ENCODE measurements at regions not wholly inside any gene's neighbourhood (a gene's known extent, or its start where the extent isn't known, plus 50 kb on each side); places are given as distances from the start of the nearest gene placed in this dataset.

GRCh38 chr1:209416039-209416438 lies 167.5 kb upstream of the CAMK1G start:
- H3K27me3 Mint-ChIP-seq (ENCODE audit: insufficient read depth, low read depth, poor library complexity), result peaks cover 33% of the 10 kb centered on the region
- Histone ChIP-seq H3K27me3 (ENCODE audit: insufficient read depth) (no peaks in the 10 kb centered on the region; the same call in 1 of the 2 replicates), H3K4me3 (no peak overlapping the region), H3K4me2 (no peak overlapping the region), H3K79me2 (replicated peaks; ENCODE audit: insufficient read depth) (no peaks in the 10 kb centered on the region), H4K20me1 (replicated peaks; ENCODE audit: insufficient read depth) (no peaks in the 10 kb centered on the region), H3F3A (replicated peaks; ENCODE audit: low read depth) (no peaks in the 10 kb centered on the region), H2AFZ (no peak overlapping the region), H3K4me1 (ENCODE audit: insufficient read depth) (peaks cover 9% of the 10 kb centered on the region), H3K9me2 (ENCODE audit: insufficient read depth) (peaks cover 33% of the 10 kb centered on the region), H3K27ac (ENCODE audit: low read depth) (no peak overlapping the region), H3K36me3 (ENCODE audit: insufficient read depth) (no peaks in the 10 kb centered on the region)
- H3K4me3 Mint-ChIP-seq, result no peak overlapping the region
- no peak for ATAC-seq
- peaks cover 41% of the 10 kb centered on the region for H3K4me1 Mint-ChIP-seq
- no peaks in the 10 kb centered on the region for H3K36me3 Mint-ChIP-seq (ENCODE audit: low read depth)
- H3K27ac Mint-ChIP-seq, result no peak overlapping the region
- no peaks in the 10 kb centered on the region for H3K9me3 Mint-ChIP-seq
- TF ChIP-seq JUNB (IDR thresholded peaks at IDR 0.05; ENCODE audit: unreplicated experiment), result no peak
- no peak for TF ChIP-seq ZNF331 (CRISPR knock-in tag; IDR thresholded peaks at IDR 0.05; ENCODE audit: low read depth)
- TF ChIP-seq CTCF (conservative IDR thresholded peaks at IDR 0.05; ENCODE audit: low read depth in 2 of 2), result no peak
- TF ChIP-seq POLR2AphosphoS5 (IDR thresholded peaks at IDR 0.05; ENCODE audit: low read depth), result no peak
- no peak for TF ChIP-seq ZNF462 (CRISPR knock-in tag; IDR thresholded peaks at IDR 0.05)
- TF ChIP-seq STAT1 (IDR thresholded peaks at IDR 0.05; ENCODE audit: unreplicated experiment), result no peak
- no peak for TF ChIP-seq CREB1 (CRISPR knock-in tag; IDR thresholded peaks at IDR 0.05; ENCODE audit: low read depth)
- no peak for TF ChIP-seq ZNF114 (CRISPR knock-in tag; IDR thresholded peaks at IDR 0.05)
- TF ChIP-seq NANOG (IDR thresholded peaks at IDR 0.05; ENCODE audit: borderline replicate concordance), result no peak
- no peak for TF ChIP-seq EZH2 (IDR thresholded peaks at IDR 0.05; ENCODE audit: low read depth, unreplicated experiment)
- TF ChIP-seq EZH2phosphoT487 (IDR thresholded peaks at IDR 0.05; ENCODE audit: unreplicated experiment), result no peak
- no peak for TF ChIP-seq REST (IDR thresholded peaks at IDR 0.05; ENCODE audit: unreplicated experiment)
- no peak for TF ChIP-seq ETS1 (IDR thresholded peaks at IDR 0.05)
- DNase-seq (ENCODE audit: low spot score), result no peak

All from GM23338 (cell line).